ENCODE measurements at regions not wholly inside any gene's neighbourhood (a gene's known extent, or its start where the extent isn't known, plus 50 kb on each side); places are given as distances from the start of the nearest gene placed in this dataset.
"Not testable (repeated sequence)": the region's sequence is repeated elsewhere in the genome, so short reads cannot be mapped to it uniquely, and the experiment has no call there.

GRCh38 chr5:86461169-86461956 lies 156.4 kb upstream of the COX7C start:
- no peak overlapping the region for H3K27ac Mint-ChIP-seq
- no peak for DNase-seq
- no peaks in the 10 kb centered on the region for H3K27me3 Mint-ChIP-seq
- no peaks in the 10 kb centered on the region for H3K4me1 Mint-ChIP-seq
- no peak overlapping the region for H3K4me3 Mint-ChIP-seq
- peaks cover 16 to 33% of the 10 kb centered on the region in 2 donors for H3K9me3 Mint-ChIP-seq
- ATAC-seq = no peak

GRCh38 chr5:86463339-86463738 lies 154.4 kb upstream of the COX7C start:
- H3K9me3 Mint-ChIP-seq = peaks cover 16 to 33% of the 10 kb centered on the region in 2 donors
- no peaks in the 10 kb centered on the region for H3K27me3 Mint-ChIP-seq
- no peak overlapping the region for H3K4me3 Mint-ChIP-seq
- ATAC-seq (no peak), DNase-seq (no peak)
- no peaks in the 10 kb centered on the region for H3K4me1 Mint-ChIP-seq
- H3K27ac Mint-ChIP-seq = no peak overlapping the region

- ATAC-seq = no peak
- H3K27me3 Mint-ChIP-seq = no peaks in the 10 kb centered on the region
- H3K4me3 Mint-ChIP-seq = no peak overlapping the region
- peaks cover 16 to 26% of the 10 kb centered on the region in 2 donors for H3K9me3 Mint-ChIP-seq
- no peak for DNase-seq
- no peaks in the 10 kb centered on the region for H3K4me1 Mint-ChIP-seq
- no peak overlapping the region for H3K27ac Mint-ChIP-seq
Observed at GRCh38 chr5:86465052-86465838, 152.5 kb upstream of the COX7C start.

GRCh38 chr5:86466721-86467120 lies 151.0 kb upstream of the COX7C start:
- DNase-seq, H3K4me3 Mint-ChIP-seq, H3K27me3 Mint-ChIP-seq, H3K27ac Mint-ChIP-seq, ATAC-seq, H3K4me1 Mint-ChIP-seq: not testable (repeated sequence)
- peaks cover 16 to 26% of the 10 kb centered on the region in 2 donors for H3K9me3 Mint-ChIP-seq

- Mint-ChIP-seq H3K27me3 (no peaks in the 10 kb centered on the region), H3K27ac (no peak overlapping the region), H3K9me3 (no peaks in the 10 kb centered on the region), H3K4me3 (no peak overlapping the region), H3K4me1 (no peaks in the 10 kb centered on the region)
- no peak for ATAC-seq
- DNase-seq = no peak
Observed at GRCh38 chr5:86482008-86482407, 135.7 kb upstream of the COX7C start.

- no peaks in the 10 kb centered on the region for H3K9me3 Mint-ChIP-seq
- H3K4me1 Mint-ChIP-seq = peaks cover 3% of the 10 kb centered on the region
- no peak overlapping the region for H3K4me3 Mint-ChIP-seq
- H3K27me3 Mint-ChIP-seq = no peaks in the 10 kb centered on the region
- H3K27ac Mint-ChIP-seq = no peak overlapping the region
- no peak for ATAC-seq
- DNase-seq = no peak
Observed at GRCh38 chr5:86493777-86494176, 124.0 kb upstream of the COX7C start.

- no peak overlapping the region for H3K4me3 Mint-ChIP-seq
- H3K4me1 Mint-ChIP-seq = no peaks in the 10 kb centered on the region
- ATAC-seq (no peak), DNase-seq (no peak)
- H3K27ac Mint-ChIP-seq = no peak overlapping the region
- H3K27me3 Mint-ChIP-seq = no peaks in the 10 kb centered on the region
- H3K9me3 Mint-ChIP-seq = no peaks in the 10 kb centered on the region
Observed at GRCh38 chr5:86500947-86501346, 116.8 kb upstream of the COX7C start.

- Mint-ChIP-seq H3K4me3 (no peak overlapping the region), H3K27me3 (no peaks in the 10 kb centered on the region), H3K4me1 (no peaks in the 10 kb centered on the region), H3K27ac (no peak overlapping the region), H3K9me3 (no peaks in the 10 kb centered on the region)
- DNase-seq (no peak), ATAC-seq (no peak)
Observed at GRCh38 chr5:86507574-86507973, 110.2 kb upstream of the COX7C start.

- not testable (repeated sequence) for H3K9me3 Mint-ChIP-seq, H3K4me1 Mint-ChIP-seq, H3K27me3 Mint-ChIP-seq, H3K4me3 Mint-ChIP-seq, H3K27ac Mint-ChIP-seq, DNase-seq, ATAC-seq
Observed at GRCh38 chr5:86510330-86510915, 107.3 kb upstream of the COX7C start.

GRCh38 chr5:86523718-86524117 lies 94.0 kb upstream of the COX7C start:
- Mint-ChIP-seq H3K27ac (no peak overlapping the region), H3K4me1 (no peaks in the 10 kb centered on the region), H3K27me3 (no peaks in the 10 kb centered on the region), H3K9me3 (peaks cover 0 to 4% of the 10 kb centered on the region in 2 donors), H3K4me3 (no peak overlapping the region)
- ATAC-seq = no peak
- no peak for DNase-seq

- peaks cover 0 to 4% of the 10 kb centered on the region in 2 donors for H3K9me3 Mint-ChIP-seq
- DNase-seq = no peak
- no peaks in the 10 kb centered on the region for H3K27me3 Mint-ChIP-seq
- H3K4me1 Mint-ChIP-seq = no peaks in the 10 kb centered on the region
- H3K27ac Mint-ChIP-seq = no peak overlapping the region
- no peak for ATAC-seq
- H3K4me3 Mint-ChIP-seq = no peak overlapping the region
Observed at GRCh38 chr5:86525622-86526021, 92.1 kb upstream of the COX7C start.

GRCh38 chr5:86526811-86527348 lies 90.9 kb upstream of the COX7C start:
- Mint-ChIP-seq H3K4me3 (no peak overlapping the region), H3K9me3 (peaks cover 0 to 4% of the 10 kb centered on the region in 2 donors), H3K27ac (no peak overlapping the region), H3K4me1 (no peaks in the 10 kb centered on the region), H3K27me3 (no peaks in the 10 kb centered on the region)
- DNase-seq = no peak
- no peak for ATAC-seq

GRCh38 chr5:86532429-86532828 lies 85.3 kb upstream of the COX7C start:
- no peak for ATAC-seq
- no peaks in the 10 kb centered on the region for H3K4me1 Mint-ChIP-seq
- no peaks in the 10 kb centered on the region for H3K9me3 Mint-ChIP-seq
- H3K27me3 Mint-ChIP-seq = no peaks in the 10 kb centered on the region
- DNase-seq = no peak
- no peak overlapping the region for H3K27ac Mint-ChIP-seq
- H3K4me3 Mint-ChIP-seq = no peak overlapping the region

GRCh38 chr5:86536396-86536795 lies 81.3 kb upstream of the COX7C start:
- Mint-ChIP-seq H3K4me1 (no peaks in the 10 kb centered on the region), H3K27me3 (no peaks in the 10 kb centered on the region), H3K27ac (no peak overlapping the region), H3K4me3 (no peak overlapping the region), H3K9me3 (no peaks in the 10 kb centered on the region)
- ATAC-seq (no peak), DNase-seq (no peak)

- Mint-ChIP-seq H3K9me3 (no peaks in the 10 kb centered on the region), H3K4me3 (no peak overlapping the region), H3K27ac (no peak overlapping the region), H3K4me1 (no peaks in the 10 kb centered on the region), H3K27me3 (no peaks in the 10 kb centered on the region)
- no peak for ATAC-seq
- DNase-seq = no peak
Observed at GRCh38 chr5:86542532-86542931, 75.2 kb upstream of the COX7C start.

GRCh38 chr5:86546044-86546443 lies 71.7 kb upstream of the COX7C start:
- ATAC-seq (no peak), DNase-seq (no peak)

More at GRCh38 chr5:86546044-86546443, 71.7 kb upstream of the COX7C start:
- no peaks in the 10 kb centered on the region for H3K9me3 Mint-ChIP-seq
- H3K4me1 Mint-ChIP-seq = no peaks in the 10 kb centered on the region
- no peaks in the 10 kb centered on the region for H3K27me3 Mint-ChIP-seq
- H3K4me3 Mint-ChIP-seq = no peak overlapping the region
- no peak overlapping the region for H3K27ac Mint-ChIP-seq

All from stimulated activated naive CD8-positive, alpha-beta T cell treated with anti-CD3 and anti-CD28 coated beads, Interleukin-15, amount 100 ng/mL, for 72 hours (primary cell).